Omental fat pad (tissue), 3 donors: ENCODE measurements at regions not wholly inside any gene's neighbourhood (a gene's known extent, or its start where the extent isn't known, plus 50 kb on each side); places are given as distances from the start of the nearest gene placed in this dataset.

ENCODE experiments used
- ATAC-seq: fragments of 150-250 bp; one replicate; pipeline ENCODE4 v1.9.1; 2016; ENCODE audit warnings: mild to moderate bottlenecking, moderate library complexity; ENCODE audit not compliant: low FRiP score
- DNase-seq: peaks from one replicate; pipeline ENCODE4 v3.0.0-alpha.2; 2019; ENCODE audit warnings: low spot score
- TF ChIP-seq, protein P1 (sequence below), 3 donors: fragments of 450-650 bp; IDR thresholded peaks; one replicate each; pipeline ENCODE4 v1.5.1; 2016 to 2017; ENCODE audit warnings: antibody characterized with exemption in 3 of 3, mild to moderate bottlenecking in 3 of 3, moderate library complexity in 2 of 3

DNA sequence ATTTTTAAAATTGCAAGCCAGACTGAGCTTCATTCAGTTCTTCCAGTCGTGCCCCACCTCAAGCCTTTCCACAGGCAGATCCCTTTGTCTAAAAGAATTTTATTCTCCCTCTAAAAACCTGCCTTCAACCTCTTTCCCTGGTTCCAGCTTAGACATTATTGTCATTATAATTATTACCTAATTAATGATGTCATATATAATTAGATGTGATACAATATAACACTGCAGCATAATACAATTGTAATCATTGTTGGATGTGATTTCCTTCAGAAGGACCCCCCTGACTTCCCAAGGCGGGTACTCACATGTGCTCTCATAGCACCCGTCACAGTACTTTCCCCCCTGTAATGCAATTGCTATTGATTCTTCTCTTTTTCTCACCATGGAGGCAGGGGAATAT lies 88.6 kb downstream of the GPAM start:
- ATAC-seq: no peak
- DNase-seq: no peak
- TF ChIP-seq, protein P1, sequence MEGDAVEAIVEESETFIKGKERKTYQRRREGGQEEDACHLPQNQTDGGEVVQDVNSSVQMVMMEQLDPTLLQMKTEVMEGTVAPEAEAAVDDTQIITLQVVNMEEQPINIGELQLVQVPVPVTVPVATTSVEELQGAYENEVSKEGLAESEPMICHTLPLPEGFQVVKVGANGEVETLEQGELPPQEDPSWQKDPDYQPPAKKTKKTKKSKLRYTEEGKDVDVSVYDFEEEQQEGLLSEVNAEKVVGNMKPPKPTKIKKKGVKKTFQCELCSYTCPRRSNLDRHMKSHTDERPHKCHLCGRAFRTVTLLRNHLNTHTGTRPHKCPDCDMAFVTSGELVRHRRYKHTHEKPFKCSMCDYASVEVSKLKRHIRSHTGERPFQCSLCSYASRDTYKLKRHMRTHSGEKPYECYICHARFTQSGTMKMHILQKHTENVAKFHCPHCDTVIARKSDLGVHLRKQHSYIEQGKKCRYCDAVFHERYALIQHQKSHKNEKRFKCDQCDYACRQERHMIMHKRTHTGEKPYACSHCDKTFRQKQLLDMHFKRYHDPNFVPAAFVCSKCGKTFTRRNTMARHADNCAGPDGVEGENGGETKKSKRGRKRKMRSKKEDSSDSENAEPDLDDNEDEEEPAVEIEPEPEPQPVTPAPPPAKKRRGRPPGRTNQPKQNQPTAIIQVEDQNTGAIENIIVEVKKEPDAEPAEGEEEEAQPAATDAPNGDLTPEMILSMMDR (IDR thresholded peaks at IDR 0.05): no peak

- TF ChIP-seq, protein P1 (IDR thresholded peaks at IDR 0.05): no peak
- no peak for DNase-seq
- no peak for ATAC-seq
Observed at GRCh38 chr10:112095731-112096130, 87.8 kb downstream of the GPAM start.

GRCh38 chr10:112098682-112099081 lies 84.9 kb downstream of the GPAM start:
- TF ChIP-seq, protein P1 (IDR thresholded peaks at IDR 0.05): no peak
- DNase-seq (no peak), ATAC-seq (no peak)
